Activated CD4-positive, alpha-beta T cell treated with anti-CD3 and anti-CD28 coated beads, Interleukin-2, amount 50 U/mL, for 4 hours (primary cell): ENCODE measurements at regions not wholly inside any gene's neighbourhood (a gene's known extent, or its start where the extent isn't known, plus 50 kb on each side); places are given as distances from the start of the nearest gene placed in this dataset.

Source experiments
- DNase-seq, 2 experiments: peaks; one replicate each; pipeline ENCODE4 v3.0.0-alpha.2; 2020

GRCh38 chr10:43884501-43885105, 235.9 kb upstream of the ZNF32 start:
- no peak for DNase-seq

DNA sequence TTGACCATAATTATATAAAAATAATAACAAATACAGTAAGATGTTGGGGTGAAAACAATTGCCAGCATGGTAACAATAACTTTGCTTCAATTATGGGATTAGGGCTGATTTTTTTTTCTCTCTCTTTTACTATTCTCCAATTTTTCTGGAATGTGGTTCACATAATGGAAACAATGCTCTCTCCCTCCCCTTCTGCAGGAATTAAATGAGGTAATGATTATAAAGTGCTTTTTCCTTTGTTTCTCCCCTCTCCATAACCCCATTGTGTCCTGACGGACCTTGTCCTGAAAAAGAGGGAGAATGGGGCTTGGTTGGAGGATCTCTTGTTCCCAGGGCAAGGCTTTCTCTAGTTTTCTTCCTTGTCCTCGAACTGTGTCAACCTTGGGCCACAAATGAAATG, 234.0 kb upstream of the ZNF32 start:
- no peak for DNase-seq

DNA sequence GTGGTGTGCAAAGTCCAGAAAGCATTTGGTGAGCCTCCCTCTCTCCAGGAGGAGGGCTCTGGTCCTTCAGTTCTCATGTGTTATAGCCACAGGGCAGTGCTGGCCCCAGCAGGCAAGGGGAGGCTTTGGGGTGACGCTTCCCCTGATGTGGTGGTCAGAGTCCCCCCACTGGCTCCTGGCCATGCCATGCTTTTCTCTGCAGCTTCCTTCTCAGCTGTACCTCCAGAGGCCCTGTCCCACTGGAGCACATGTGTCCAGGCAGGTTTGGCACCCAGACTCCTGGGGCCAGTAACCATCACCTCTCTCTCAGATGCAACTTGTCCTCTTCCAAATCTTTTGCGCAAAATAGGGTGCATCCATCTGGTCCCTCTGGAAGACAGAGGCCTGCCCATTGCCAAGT, 233.0 kb upstream of the ZNF32 start:
- DNase-seq = no peak

DNA sequence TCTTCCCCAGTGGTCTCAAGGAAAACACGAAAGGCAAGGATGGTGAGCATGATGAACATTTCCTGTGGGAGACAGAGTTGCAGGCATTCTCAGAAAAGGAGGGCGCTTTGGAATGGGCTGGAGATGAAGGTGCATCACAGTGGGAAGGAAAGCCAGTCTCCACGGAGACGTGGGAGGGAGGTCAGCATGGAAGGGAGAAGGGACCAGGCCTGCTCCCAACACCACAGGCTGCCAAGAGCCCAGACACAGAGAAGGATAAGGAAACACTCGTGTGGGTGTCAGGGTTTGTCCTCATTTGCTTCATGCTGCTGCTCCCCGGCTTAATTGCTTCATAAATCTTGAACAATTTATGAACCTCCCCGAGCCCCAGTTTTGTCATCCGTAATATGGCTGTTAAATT, 231.5 kb upstream of the ZNF32 start:
- no peak for DNase-seq

- no peak for DNase-seq
Measured at GRCh38 chr10:43879742-43880141, 231.1 kb upstream of the ZNF32 start.

DNA sequence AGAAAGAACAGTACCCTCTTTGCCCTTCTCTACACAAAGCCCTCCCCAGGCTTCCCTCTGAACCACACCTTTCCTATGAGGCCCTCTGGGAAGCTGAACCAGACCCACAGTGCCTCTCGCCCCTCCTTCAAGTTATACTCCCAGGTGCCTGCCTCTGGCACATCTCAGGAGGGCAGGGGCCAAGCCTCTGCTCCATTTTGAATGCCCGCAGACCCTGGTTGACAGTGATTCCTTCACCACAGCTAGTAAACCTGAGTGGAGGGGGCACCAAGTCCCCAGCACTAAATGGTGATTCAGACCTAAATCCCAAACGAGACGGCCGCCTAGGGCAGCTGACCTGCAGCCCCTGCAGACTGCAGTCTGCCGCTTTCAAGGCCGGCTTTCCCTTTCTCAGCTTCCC, 230.5 kb upstream of the ZNF32 start:
- no peak for DNase-seq

DNA sequence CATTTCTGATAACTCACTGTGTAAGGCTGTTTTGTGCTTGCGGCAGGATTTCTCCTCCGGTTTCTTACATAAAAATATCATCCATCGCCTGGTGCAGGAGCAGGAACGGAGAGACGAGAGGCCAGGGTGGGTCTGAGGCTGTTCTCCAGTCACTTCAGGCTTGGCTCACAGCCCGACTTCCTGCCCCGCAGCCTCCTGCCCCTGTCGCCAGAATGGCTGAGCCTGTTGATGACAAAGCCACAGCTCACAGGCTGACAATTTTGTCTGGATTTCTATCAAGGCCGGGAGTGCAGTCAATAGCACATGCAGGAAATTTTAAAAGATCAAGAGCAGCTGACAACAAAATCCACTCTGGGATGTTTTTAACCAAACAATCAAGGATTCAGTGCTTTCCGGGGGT, 229.7 kb upstream of the ZNF32 start:
- DNase-seq = no peak

- no peak for DNase-seq
Measured at GRCh38 chr10:43876976-43877375, 228.3 kb upstream of the ZNF32 start.

DNA sequence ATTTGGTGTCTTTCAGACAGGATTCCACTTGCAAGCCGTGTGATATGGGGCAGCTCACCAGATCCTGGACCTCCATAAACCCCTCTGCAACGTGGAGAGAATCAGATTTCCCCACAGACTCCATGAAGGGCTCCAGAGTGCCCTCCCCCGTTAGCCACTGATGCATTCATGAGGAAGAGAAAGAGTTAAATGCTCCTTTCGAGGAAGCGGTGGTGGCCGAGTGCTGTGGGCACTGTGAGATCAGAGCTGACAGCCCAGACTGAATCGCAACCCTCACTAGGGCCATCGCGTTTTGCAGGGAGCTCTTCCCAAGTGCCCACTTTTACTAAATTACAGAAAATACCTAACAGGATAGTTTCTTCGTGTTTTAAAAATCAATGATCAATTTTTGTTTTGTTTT, 226.3 kb upstream of the ZNF32 start:
- no peak for DNase-seq

DNA sequence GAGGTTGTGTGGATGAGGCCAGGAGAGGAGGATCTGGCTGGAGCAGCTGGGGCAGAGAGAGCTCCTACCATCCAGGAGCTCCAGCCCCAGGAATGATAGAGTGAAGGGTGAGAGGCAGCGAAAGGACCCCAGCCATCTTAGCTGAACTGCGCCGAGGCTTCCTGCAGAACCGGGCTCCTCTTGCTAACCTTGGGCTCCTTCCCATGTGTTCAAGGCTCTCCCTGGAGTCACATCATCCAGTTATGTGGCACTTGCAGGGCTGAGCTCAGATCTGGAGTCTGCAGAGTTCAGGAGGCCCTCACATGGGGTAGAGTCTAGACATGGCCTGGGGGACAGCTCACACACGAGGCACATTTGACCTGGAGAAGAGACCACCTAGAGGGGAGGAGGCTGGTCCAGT, 225.0 kb upstream of the ZNF32 start:
- DNase-seq = no peak

DNA sequence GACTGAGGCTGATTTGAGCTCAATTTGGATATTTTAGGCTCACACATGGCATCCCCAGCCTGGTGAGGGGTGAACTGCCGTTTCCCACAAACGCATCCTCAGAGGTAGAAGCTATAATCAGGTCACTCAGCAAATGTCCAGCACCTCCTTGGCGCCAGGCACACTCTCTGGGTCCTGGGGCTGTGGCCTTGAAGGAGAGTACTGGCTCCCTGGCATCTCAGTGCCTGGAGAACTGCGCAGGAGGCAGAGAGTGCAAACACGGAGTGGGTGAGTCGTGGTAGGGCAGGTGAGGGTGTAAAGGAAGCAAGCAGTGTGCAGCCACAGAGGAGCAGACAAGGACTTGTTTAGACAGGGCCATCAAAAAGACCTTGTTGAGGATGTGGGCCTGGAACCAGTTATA, 224.0 kb upstream of the ZNF32 start:
- DNase-seq = no peak

- DNase-seq = no peak
Measured at GRCh38 chr10:43871545-43871944, 222.9 kb upstream of the ZNF32 start.

- DNase-seq = no peak
Measured at GRCh38 chr10:43870968-43871439, 222.3 kb upstream of the ZNF32 start.

- no peak for DNase-seq
Measured at GRCh38 chr10:43869669-43870322, 221.1 kb upstream of the ZNF32 start.

GRCh38 chr10:43868952-43869351, 220.3 kb upstream of the ZNF32 start:
- no peak for DNase-seq

- no peak for DNase-seq
Measured at GRCh38 chr10:43867667-43868565, 219.2 kb upstream of the ZNF32 start.

DNA sequence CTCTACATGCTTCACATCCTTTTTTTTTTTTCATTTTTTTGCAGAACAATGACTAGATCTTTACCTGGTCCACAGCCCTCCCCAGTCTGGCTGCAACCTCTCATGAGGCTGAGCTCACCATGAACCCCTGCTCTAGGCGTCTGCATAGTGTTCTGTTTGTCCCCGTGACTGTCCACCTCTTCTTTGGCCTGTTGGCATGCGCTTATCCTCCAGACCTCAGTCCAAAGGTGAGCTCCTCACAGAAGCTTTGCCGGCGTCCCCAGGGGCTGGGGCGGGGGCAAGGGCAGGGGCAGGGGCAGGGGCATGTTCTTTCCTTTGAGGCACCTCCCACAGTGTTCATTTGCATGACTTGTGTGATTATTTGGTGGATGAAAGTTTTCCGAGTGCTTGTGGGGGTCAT, 218.4 kb upstream of the ZNF32 start:
- DNase-seq = no peak

- no peak for DNase-seq
Measured at GRCh38 chr10:43866712-43867111, 218.0 kb upstream of the ZNF32 start.

- DNase-seq = no peak
Measured at GRCh38 chr10:43865265-43866135, 216.8 kb upstream of the ZNF32 start.

- no peak for DNase-seq
Measured at GRCh38 chr10:43864656-43865055, 216.0 kb upstream of the ZNF32 start.

DNA sequence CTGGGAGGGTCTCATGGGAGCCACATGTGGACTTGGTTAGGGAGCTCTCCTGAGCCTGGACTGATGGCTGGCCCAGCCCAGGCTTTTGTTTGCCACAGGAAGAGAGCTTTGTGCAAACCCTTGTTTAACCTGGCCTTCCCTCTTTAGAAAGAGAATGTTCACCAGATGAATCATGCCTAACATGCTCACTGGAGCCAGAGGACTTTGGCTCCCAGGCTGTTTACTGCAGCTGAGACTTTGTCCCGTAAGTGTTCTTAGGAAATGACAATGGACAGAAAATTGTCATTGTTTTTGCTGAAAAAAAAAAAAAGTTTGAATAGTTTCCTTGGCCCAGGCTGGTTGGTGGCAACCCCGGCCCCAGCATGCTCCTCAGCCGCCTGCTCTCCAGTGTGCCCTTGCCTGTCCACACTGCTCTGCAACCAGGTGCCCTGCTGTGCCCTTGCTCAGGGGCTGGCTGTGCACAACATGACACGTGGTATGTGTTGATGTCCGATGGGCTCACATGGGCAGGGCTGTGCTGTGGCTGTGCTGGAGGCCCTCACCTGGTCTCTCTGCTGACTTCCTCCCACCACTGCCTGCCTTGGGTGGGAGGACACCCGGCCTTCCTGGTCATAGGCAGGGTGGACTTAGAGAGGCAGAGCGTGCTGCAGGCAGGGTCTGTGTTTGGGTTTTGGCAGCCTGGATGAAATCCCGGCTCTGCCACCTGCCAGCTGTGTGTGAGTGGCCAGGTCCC, 215.3 kb upstream of the ZNF32 start:
- DNase-seq = no peak

DNA sequence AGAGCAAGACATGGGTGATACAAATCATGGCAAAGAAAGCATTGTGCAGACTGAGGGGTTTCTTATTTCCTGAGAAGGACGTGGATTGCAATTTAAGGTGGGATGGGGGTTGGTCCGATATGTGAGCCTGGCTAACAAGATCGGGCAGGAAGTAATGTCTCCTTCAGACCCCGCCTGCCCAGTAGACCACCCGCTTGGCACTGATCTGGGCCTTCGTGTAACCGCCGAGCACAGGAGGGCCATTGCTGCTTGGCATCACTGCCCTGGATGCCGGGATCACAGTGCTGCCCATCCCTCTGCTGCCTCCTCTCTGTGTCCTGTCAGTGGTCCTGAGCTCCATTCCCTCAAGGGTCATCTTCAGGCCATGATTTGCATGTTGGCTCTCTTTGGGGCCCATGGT, 214.6 kb upstream of the ZNF32 start:
- no peak for DNase-seq
